ENCODE measurements at regions not wholly inside any gene's neighbourhood (a gene's known extent, or its start where the extent isn't known, plus 50 kb on each side); places are given as distances from the start of the nearest gene placed in this dataset.

GRCh38 chr3:23648996-23649395, 156.8 kb upstream of the UBE2E1 start:
- DNase-seq (ENCODE audit: insufficient read length, low spot score) = no peak
- TF ChIP-seq CTCF (IDR thresholded peaks at IDR 0.05; ENCODE audit: insufficient read depth, missing control alignments) = no peak
- FAIRE-seq = no peak

GRCh38 chr3:23649448-23649847, 156.3 kb upstream of the UBE2E1 start:
- no peak for TF ChIP-seq CTCF (IDR thresholded peaks at IDR 0.05; ENCODE audit: insufficient read depth, missing control alignments)
- DNase-seq (ENCODE audit: insufficient read length, low spot score) (no peak), FAIRE-seq (no peak)

GRCh38 chr3:23650371-23651140, 155.2 kb upstream of the UBE2E1 start:
- no peak for FAIRE-seq
- DNase-seq (ENCODE audit: insufficient read length, low spot score) = no peak
- TF ChIP-seq CTCF (IDR thresholded peaks at IDR 0.05; ENCODE audit: insufficient read depth, missing control alignments) = no peak

- no peak for TF ChIP-seq CTCF (IDR thresholded peaks at IDR 0.05; ENCODE audit: insufficient read depth, missing control alignments)
- no peak for DNase-seq (ENCODE audit: insufficient read length, low spot score)
- FAIRE-seq = no peak
These were observed 151.9 kb upstream of the UBE2E1 start for GRCh38 chr3:23653647-23654525.

GRCh38 chr3:23654571-23654970, 151.2 kb upstream of the UBE2E1 start:
- DNase-seq (ENCODE audit: insufficient read length, low spot score) = no peak
- no peak for FAIRE-seq
- no peak for TF ChIP-seq CTCF (IDR thresholded peaks at IDR 0.05; ENCODE audit: insufficient read depth, missing control alignments)

GRCh38 chr3:23655749-23656148, 150.0 kb upstream of the UBE2E1 start:
- FAIRE-seq (no peak), DNase-seq (ENCODE audit: insufficient read length, low spot score) (no peak)
- TF ChIP-seq CTCF (IDR thresholded peaks at IDR 0.05; ENCODE audit: insufficient read depth, missing control alignments) = no peak

GRCh38 chr3:23656199-23656598, 149.6 kb upstream of the UBE2E1 start:
- DNase-seq (ENCODE audit: insufficient read length, low spot score) (no peak), FAIRE-seq (no peak)
- TF ChIP-seq CTCF (IDR thresholded peaks at IDR 0.05; ENCODE audit: insufficient read depth, missing control alignments) = no peak

Data from D721Med (cell line).